CD4-positive, alpha-beta T cell treated with Interferon alpha-2 for 1 hour (primary cell): ENCODE measurements at regions not wholly inside any gene's neighbourhood (a gene's known extent, or its start where the extent isn't known, plus 50 kb on each side); places are given as distances from the start of the nearest gene placed in this dataset.

Experiments
- DNase-seq, 2 donors: peaks; one replicate each; pipeline ENCODE4 v3.0.0-alpha.2; 2020 to 2022

DNA sequence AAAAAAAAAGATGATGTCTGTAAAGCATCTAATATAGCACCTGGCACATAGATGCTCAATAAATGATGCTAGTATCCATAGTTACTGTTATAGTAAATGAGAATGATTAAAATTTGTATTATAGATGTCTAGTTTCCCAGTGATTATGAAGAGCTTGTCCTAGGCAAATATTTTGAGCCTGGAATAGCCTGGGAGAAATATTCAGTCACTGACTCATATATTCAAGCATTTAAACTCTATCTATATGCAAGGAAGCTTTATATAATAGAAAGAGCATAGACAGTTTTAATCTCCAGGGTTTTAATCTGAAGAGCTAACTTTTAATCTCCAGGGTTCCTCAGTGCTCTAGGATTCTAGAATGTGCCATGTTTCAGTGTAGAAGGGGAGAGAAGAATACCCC lies 91.5 kb upstream of the VASH1 start:
- DNase-seq: no peak

DNA sequence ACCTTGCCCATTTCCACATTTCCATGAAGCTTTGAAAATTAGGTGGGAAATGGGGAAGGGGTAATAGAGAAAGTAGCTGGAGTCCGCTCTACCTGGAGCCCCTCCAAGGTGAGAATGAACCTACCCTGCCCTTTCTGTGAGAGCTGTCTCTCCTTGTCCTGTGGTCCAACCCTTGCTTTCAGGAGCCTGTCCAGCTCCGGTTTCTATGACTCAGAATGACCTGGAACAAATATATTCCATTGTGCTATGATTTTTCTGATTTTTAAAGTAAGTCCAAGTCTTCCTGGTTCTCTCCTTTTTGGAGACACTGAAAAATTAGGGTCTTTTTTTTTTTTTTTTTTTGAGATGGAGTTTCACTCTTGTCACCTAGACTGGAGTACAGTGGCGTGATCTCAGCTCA lies 89.1 kb upstream of the VASH1 start:
- DNase-seq: no peak

DNA sequence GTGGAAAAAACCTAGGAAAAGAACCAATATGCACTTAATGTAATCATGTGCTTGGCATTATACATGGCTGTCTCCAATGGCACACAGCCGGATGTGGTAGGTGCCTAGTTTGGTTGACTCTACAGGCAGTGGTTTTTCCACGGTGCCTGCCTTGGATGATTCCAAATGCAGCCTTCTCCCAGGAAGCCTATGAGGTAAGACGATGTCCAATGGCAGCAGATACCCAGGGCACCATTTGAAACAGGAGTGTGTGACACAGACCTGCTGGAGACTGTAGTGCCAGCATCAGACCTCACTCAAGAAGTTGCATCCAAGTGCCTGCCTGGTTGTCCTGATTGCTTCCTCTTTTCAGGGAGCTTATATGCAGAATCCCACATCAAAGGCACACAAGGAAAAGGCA lies 88.0 kb upstream of the VASH1 start:
- DNase-seq: no peak

DNA sequence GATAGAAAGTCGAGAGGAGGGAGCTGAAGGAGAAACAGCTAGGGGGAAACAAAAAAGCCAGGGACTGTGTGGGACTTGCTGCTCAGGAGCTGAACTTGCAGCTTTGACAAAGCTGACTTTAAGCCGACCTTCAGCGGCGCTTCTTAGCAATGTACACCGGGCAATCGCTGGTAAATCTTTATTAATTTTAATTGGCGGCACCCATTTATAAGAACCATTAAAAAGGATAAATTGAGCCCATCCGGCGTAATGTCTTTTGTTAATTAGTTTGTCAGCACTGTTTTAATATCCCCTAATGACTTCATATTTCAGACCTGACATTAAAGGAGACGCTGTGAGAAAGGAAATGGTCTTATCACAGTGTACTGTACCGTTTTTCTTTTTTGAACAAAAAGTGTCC lies 86.2 kb upstream of the VASH1 start:
- DNase-seq: no peak

DNA sequence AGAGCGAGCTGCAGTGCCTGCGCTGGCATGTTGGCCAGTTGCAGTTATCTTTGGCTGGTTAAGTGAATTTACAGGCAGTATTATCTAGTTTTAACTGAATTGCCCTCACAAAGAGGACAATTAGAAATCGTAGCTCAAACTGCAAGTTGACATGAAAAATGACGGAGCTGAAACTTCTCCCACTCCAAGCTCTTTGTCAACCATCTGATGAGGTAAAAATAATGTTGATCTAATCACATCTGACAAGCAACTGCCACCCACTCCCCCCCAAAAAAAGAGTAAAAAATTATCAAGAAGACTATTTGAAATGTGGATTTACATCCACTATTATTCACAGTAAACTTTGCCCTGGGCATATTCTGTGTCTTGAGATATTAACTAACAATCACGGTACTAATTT lies 84.7 kb upstream of the VASH1 start:
- no peak for DNase-seq

DNA sequence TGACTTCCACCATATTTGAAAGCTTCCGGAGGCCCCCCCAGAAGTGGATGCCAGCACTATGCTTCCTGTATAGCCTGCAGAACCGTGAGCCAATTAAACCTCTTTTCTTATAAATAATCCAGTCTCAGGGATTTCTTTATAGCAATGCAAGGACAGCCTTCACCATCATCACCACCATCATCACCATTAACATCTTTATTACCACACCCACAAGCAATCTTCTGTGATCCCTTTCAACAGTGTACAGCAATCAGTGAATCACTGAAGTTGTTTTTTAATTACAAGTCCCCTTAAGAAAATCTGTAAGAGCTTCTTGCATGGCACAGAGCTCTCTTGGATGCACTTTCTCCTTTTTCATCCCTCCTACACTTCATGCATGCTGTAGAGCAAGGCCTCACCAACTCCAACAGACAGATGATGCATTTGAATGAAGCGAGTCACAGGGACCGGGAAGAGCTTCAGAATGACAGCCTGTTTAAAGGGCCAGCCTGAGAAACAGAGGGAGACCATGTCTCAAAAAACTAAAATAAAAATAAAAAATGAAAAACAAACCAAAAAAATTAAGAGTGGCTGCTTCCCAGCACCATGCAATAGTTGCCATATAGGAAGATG lies 83.6 kb upstream of the VASH1 start:
- DNase-seq: no peak

DNA sequence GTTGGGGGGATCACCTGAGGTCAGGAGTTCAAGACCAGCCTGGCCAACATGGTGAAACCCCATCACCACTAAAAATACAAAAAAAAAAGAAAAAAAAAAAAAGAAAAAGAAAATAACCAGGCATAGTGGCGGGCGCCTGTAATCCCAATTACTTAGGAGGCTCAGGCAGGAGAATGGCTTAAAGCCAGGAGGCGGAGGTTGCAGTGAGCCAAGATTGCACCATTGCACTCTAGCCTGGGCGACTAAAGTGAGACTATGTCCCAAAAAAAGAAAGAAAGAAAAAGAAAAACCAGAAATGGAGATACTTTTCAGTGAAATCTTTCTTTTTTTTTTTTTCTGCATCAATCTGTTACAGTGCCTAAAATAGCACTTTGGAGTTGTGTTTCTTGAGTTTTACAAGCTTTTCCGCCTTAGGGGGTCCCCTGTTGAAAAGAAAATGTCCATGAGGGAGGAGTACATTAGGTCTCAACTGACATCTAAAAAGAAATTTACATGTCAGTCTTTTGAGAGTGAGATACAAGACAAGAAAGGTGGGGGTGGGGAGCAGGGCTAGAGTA lies 82.9 kb upstream of the VASH1 start:
- no peak for DNase-seq

DNA sequence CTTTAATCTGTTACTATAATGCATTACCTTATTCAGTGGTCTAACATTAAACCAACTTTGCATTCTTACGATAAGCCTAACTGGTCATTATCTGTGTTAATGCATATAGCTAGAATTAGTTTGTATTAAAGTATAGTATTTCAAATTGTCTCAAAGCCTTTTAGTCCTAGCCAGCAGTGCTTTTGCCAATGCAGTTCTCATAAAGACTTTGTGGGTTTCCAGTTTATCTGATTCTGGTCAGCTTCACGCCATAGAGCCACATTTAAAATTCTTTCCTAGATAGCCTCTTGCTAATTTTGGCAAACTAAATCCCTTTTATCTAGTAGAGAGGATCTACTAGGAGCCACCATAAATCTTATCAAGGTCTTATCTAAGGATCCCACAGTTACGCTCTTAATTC lies 78.9 kb upstream of the VASH1 start:
- no peak for DNase-seq

DNA sequence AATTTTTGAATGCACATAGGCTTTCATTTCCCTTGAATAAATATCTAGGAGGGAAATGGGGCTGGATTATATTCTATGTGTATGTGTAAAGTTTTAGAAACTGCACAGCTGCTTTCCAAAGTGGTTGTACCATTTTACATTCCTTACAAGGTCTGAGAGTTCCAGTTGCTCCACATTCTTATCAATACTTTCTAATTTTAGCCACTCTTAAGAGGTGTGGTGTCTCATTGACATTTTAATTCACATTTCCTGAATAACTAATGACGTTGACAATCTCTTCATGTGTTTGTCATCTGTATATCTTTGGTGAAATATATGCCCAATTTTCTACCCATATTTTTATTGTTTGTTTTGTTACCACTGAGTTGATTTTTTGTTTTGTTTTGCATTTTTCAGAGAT lies 74.6 kb upstream of the VASH1 start:
- DNase-seq: no peak

DNA sequence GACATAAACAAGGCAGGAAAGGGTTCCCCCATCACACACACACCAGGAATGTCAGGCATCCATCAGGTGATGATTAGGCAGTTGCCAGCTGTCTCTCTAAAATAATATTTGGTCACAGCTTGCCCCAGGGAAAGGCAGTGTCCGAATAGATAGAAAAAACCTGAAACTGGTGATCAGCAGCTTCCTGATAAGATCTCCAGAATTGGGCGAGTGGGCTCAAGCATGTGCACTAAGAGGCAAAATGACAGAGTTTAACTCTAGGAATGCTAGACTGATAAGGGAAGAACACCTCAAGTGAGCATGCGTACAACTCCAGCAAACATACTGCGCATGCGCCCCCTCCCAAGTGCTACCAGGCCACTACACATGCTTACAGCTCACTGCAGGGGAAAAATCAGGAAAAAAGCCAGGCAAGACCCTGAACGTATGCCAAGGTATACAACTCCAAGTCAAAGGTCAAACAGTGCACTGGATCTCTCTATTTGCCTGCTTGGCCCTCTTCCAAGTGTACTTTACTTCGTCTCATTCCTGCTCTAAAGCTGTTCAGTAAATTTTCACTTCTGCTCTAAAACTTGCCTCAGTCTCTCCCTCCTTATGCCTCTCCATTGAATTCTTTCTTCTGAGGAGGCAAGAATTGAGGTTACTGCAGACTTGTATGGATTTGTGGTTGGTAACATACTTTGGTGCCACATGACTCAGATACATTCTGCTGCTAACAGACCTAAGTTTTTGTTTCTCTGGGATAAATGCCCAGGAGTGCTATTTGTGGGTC lies 73.5 kb upstream of the VASH1 start:
- DNase-seq: no peak

DNA sequence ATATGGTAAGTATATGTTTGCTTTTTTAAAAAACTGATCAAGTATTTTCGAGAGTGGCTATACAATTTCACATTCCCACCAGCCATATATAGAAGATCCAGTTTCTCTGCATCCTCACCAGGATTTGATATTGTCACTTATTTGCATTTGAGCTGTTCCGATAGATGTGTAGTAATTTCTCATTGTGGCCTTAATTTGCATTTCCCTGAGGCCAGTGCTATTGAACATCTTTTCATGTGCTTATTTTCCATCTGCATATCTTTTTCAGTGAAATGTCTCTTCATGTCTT lies 72.9 kb upstream of the VASH1 start:
- no peak for DNase-seq

DNA sequence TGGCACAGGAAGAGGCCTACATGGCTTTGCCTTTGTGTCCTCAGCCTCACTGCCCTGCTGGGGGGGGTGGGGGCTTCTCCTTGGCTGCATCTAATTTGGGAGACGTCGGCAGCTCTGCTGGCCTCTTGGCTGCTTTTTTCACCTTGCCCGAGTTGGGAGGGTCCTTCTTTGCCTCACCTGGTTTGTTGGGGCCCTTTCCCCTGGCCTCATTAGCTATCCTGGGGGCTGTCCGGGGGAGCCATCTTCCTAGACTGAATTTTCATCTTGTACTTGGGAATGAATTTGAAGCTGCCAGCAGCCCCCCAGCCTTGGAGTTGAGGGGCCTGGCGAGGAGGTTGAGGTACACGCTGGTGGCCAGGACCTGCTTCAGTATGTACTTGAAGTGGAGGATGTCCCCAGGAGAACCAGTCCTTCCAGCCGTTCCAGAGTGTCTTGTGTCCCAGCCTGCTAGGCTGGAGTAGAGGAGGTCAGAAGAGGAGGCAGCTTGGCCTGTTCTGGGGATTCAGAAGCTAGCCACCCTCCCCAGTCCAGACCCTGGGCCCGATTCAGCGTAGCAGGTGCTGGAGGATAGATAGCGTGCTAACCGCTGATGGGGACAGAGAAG lies 70.7 kb upstream of the VASH1 start:
- DNase-seq: no peak

DNA sequence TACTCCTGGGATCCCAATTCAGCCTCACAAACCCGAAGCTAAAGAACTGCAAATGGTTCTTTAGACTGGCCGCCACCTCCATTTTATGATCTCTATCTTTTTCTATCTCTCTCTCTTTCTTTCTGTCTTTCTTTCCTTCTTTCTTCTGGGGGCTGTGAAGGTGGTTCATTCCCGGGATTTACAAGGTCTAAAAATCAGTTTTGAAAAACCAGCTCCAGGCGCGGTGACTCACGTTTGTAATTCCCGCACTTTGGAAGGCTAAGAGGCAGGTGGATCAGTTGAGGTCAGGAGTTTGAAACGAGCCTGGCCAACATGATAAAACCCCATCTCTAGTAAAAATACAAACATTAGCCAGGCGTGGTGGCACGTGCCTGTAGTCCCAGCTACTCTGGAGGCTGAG lies 67.2 kb upstream of the VASH1 start:
- no peak for DNase-seq

DNA sequence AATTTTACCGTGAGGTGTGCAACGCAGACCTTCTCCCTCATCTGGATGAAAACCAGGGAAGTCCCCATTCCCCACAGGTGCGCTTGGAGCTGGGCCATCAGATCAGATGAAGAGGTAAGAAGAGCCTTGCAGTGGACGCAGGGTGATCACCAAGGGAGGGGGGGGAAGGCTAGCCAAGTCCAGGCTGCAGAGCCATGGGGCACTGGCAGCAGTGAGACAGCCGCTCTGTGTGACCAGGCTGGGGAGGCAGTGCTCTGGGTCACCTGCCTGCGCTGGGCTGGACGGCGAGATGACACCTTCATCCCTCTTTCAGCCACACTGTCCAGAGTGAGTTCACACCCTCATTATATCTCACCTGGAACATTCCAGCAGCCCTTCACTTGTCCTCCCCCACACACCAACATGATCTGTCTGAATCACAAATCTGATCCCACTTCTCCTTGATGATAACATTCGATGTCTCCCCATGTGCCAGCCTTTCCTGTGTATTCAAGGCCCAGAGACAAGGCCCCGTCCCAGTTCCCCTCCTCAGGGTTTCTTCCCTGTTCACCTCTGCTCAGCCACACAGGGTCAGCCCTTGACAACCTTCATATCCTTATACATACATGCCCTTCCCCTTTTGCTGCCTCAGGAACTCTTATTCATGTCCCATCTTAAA lies 65.9 kb upstream of the VASH1 start:
- DNase-seq: no peak

DNA sequence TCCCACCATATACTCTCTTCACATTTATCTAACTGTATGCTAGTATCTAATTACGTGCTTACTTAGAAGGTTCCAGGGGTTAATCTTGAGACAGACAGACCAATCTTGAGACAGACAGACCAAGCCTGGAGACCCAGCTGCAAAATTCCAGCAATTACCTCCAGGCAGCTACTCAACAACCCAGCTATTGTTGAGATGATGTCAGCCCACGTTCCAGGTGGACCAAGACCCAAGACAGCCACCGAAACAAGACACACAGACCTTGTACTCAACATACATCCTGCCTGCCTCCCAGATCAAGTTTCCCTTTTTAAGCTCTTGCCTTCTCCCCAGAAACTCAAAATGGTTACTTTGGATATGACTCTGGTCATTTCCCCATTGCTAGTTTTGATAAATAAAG lies 64.9 kb upstream of the VASH1 start:
- no peak for DNase-seq

DNA sequence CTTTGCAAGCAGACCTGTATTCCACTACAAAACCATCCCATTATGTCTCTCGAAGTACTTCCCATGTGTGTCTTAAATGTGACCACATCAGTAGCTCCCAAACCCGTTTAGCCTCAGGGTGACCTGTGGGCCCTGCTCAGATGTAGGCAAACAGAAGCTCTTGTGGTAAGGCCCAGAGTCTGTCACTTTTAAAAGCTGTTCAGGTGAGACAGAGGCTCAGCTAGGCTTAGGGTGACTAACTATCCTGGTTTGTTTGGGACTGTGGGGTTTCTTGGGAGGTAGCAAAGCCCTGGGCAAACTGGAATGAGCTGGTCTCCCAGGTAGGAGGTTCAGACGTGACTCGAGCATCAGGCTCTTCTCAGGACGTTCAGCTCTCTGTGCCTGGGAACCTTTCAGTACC lies 64.5 kb upstream of the VASH1 start:
- no peak for DNase-seq

DNA sequence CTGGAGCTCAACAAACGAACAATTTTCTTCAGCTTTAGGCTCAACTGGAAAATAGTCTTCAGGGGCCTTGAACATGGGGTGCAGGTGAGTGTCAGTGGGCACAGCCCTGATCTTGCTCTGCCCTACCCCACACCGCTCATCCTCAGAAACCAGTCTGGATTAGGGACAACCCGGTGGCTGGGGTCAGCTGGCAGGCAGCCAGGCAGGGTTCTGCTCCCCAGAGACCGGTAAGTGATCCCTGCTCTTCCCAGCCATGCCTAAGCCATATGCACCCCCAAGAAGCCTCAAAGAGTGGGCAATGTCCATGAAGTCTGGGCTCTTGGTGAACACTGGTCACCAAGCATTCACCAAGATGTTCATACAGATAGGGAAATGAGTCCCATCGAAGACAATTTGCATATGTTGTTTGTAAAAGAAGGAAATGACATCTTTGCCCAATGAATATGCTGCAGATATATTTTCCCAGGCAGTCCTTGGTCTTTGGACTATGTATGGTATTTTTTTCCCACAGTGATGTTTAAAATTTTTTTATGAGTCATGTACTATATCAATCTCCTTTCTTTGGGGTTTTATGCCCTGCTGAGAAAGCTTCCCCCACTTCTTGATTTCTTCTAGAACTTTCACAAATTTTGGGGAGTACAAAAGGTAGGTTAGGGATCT lies 63.9 kb upstream of the VASH1 start:
- DNase-seq: no peak

DNA sequence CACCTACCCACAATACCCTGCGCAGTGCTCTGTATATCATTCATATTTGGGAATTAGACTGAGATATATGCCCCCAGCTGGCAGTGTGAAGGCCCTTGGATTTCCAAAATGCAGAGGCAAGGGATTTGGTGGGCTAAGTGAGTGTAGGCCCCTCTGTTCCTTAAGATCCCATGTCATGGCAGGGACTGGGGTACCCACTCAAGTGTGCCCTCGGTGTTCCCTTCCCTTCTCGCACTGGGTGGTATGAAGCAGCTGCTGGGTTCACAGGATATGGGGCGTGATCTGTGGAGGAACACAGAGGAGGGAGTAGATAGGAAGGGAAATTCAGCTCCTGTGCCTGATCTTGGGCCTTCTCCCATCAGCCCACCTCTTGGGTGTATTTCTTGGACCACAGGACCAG lies 63.1 kb upstream of the VASH1 start:
- no peak for DNase-seq

DNA sequence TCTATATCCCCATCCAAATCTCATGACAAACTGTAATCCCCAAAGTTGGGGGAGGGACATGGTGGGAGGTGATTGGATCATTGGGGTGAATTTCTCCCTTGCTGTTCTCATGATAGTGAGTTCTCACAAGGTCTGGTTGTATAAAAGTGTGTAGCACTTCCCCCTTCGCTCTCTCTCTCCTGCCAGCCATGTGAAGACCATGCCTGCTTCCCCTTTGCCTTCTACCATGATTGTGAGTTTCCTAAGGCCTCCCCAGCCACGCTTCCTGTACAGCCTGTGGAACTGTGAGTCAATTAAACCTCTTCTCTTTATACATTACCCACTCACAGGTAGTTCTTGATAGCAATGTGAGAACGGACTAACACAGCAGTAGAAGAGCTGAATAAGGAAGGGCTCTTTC lies 62.6 kb upstream of the VASH1 start:
- no peak for DNase-seq

DNA sequence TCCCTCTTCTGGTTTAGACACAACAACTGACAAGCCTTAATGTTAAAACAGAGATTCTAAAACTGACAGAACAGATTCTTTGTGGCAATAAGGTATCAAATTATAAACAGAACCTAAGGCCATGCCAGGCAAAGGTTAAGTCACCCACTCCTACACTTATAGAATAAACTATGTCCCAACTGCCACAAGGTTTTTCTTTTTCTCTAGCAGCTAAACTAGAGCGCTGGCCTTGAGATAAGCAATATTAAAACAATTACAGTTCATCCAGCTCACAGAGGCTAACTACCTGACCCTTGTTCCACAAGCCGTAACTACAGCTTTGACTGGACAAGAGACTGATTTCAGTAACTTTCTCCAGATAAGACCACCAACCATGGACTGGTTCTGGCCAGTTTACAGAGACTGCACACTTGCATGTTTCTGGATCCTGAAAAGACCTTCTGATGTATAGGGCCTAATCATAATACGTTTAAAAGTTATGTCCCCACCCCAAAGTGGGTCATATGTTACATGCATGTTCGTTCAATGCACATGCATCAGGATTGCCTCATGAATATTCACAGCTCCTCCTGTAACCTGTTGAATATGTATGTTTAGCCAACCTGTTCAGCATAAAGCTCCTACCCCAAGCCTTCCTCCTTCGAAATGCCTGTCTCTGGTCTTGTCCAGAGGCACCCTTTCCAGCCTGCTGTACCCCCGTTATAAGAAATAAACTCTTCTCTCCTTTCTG lies 61.9 kb upstream of the VASH1 start:
- no peak for DNase-seq

DNA sequence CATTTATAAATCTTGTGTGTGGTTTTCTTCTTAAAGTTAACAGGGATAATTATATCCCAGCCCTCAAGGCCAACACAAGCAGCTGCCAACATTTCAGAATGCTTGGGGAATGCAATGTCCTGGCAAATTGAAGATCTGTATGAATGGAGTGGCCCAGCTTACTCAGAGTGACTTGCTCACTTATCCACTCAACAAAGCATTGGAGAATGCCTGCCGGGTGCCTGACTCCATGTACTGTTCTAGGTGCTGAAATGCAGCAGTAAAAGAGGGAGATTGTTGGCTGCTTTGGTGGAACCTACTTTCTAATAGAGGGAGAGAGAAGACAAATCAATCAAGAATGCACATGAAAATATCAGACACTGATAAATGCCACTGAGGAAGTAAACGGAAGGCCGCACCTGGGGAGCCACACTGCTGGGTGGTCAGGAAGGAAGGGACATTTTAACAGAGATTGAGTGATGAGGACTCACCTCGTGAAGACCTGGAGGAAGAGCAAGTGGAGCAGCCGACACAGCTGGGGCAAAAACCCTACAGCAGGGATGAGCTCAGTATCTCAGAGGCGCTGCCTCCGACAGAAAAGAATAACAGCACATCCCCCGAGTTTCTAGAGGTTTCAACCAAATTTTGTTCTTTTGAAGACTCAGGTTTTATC lies 61.2 kb upstream of the VASH1 start:
- DNase-seq: no peak

DNA sequence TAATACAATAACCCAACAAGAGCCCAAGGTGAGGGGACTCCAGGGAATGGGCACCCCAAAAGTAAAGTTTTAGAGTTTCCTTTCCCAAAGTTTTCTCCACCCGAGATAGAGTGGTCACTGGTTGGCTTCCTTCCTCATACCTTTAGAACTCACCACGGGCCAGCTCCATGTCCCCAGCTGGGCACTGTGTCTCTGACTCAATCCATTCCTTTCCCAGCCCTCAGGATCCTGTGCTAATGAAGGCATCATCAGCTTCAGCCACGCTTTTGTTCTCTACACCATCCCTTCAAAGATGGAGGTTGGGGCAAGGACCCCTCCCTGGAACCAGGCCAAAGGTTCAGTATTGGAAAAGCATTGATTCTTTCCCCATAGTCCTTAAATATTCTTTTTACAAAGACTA lies 59.8 kb upstream of the VASH1 start:
- no peak for DNase-seq
